ENCODE measurements at regions not wholly inside any gene's neighbourhood (a gene's known extent, or its start where the extent isn't known, plus 50 kb on each side); places are given as distances from the start of the nearest gene placed in this dataset.
"Not testable (repeated sequence)": the region's sequence is repeated elsewhere in the genome, so short reads cannot be mapped to it uniquely, and the experiment has no call there.

GRCh38 chr13:18600366-18600765 is 581.3 kb downstream of the TUBA3C start:
- WGBS, 2 donors, result no CpG with 5 or more reads among the region's 24 CpGs
- not testable (repeated sequence) for H3K27me3 ChIP-seq; H3K4me3 ChIP-seq; H3K36me3 ChIP-seq; H3K27ac ChIP-seq; H3K4me1 ChIP-seq; ATAC-seq (ENCODE audit: low FRiP score in 2 of 2); H3K9me3 ChIP-seq
- DNase-seq, result peak in 1 of 2 donors; percentile 53

- 51% methylated on average over 16 of the region's 25 CpGs; no CpG with 5 or more reads in 1 of the 2 donors for WGBS, 2 donors
- H3K4me1 ChIP-seq; ATAC-seq (ENCODE audit: low FRiP score in 2 of 2); H3K27ac ChIP-seq; H3K27me3 ChIP-seq; H3K9me3 ChIP-seq; H3K36me3 ChIP-seq; H3K4me3 ChIP-seq: not testable (repeated sequence)
- peak in 1 of 2 donors; percentile 83 for DNase-seq
These were observed 581.8 kb downstream of the TUBA3C start for GRCh38 chr13:18599791-18600211.

- H3K36me3 ChIP-seq; H3K27me3 ChIP-seq; H3K4me3 ChIP-seq; H3K27ac ChIP-seq; ATAC-seq (ENCODE audit: low FRiP score in 2 of 2); H3K4me1 ChIP-seq; H3K9me3 ChIP-seq: not testable (repeated sequence)
- DNase-seq, result peak in 1 of 2 donors; percentile 62
- WGBS, 2 donors, result 65% methylated on average over 22 of the region's 24 CpGs; no CpG with 5 or more reads in 1 of the 2 donors
These were observed 583.1 kb downstream of the TUBA3C start for GRCh38 chr13:18598543-18598942.

GRCh38 chr13:18597940-18598339 is 583.7 kb downstream of the TUBA3C start:
- 92% methylated on average over 11 of the region's 14 CpGs; no CpG with 5 or more reads in 1 of the 2 donors for WGBS, 2 donors
- H3K36me3 ChIP-seq; H3K4me3 ChIP-seq; H3K27me3 ChIP-seq; ATAC-seq (ENCODE audit: low FRiP score in 2 of 2); H3K4me1 ChIP-seq; H3K27ac ChIP-seq; H3K9me3 ChIP-seq: not testable (repeated sequence)
- DNase-seq, result peak in 1 of 2 donors; percentile 66

GRCh38 chr13:18577103-18577502 is 604.5 kb downstream of the TUBA3C start:
- not testable (repeated sequence) for ATAC-seq (ENCODE audit: low FRiP score in 2 of 2); H3K4me3 ChIP-seq; H3K9me3 ChIP-seq; H3K4me1 ChIP-seq; H3K27me3 ChIP-seq; H3K36me3 ChIP-seq; H3K27ac ChIP-seq; DNase-seq
- WGBS, 2 donors, result no CpG with 5 or more reads among the region's 1 CpG

GRCh38 chr13:18567890-18568289 is 613.7 kb downstream of the TUBA3C start:
- not testable (repeated sequence) for H3K27ac ChIP-seq, H3K4me3 ChIP-seq

More at GRCh38 chr13:18567890-18568289, 613.7 kb downstream of the TUBA3C start:
- WGBS, 2 donors, result 76 to 91% methylated on average over 17 to 21 of the region's 30 CpGs
- not testable (repeated sequence) for H3K36me3 ChIP-seq; H3K4me1 ChIP-seq; H3K27me3 ChIP-seq; ATAC-seq (ENCODE audit: low FRiP score in 2 of 2); H3K9me3 ChIP-seq
- DNase-seq, result peak in 1 of 2 donors; percentile 51

Small RNAs in the stretch of these regions (small RNA-seq; reads per million reads assigned to genes)
- gene LINC00328-2P (0 reads per million in 4 donors), gene RNA5SP24 (0 reads per million in 4 donors), gene RNU6-55P (0 reads per million in 4 donors), gene RNU6-76P (0 reads per million in 4 donors)
